ENCODE measurements at regions not wholly inside any gene's neighbourhood (a gene's known extent, or its start where the extent isn't known, plus 50 kb on each side); places are given as distances from the start of the nearest gene placed in this dataset.

DNA sequence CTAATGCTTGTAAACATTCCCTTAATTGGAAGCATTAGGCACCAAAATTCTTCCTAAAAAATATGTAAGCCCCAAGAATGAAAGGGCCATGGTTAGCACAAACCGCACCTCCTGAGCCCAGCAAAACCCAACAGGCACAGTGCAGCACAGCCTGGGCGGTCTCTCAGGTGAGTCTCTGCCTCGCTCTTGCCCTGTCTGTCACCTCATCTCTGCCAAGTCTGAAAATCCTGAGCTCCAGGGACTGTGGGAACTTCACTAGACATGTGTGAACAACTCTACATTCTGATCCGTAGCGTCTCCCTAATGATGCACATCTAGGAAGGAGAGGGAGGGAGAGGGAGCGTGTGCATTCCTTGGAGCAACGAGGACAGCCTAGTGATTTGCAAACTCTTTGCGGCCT is 88.8 kb upstream of the GJB6 start:
- TF ChIP-seq POLR2A (IDR thresholded peaks at IDR 0.05): no peak
- TF ChIP-seq CTCF (IDR thresholded peaks at IDR 0.05): no peak
- no peak for TF ChIP-seq POLR2AphosphoS5 (IDR thresholded peaks at IDR 0.05; ENCODE audit: insufficient read depth in 1 of 2, low read depth in 1 of 2)
- H3K9me3 ChIP-seq: no peaks in the 10 kb centered on the region
- intact Hi-C loops (cut with DNase I): no loop called here
- H3K4me1 ChIP-seq: no peaks in the 10 kb centered on the region
- H3K27ac ChIP-seq: no peak overlapping the region
- H3K36me3 ChIP-seq: no peaks in the 10 kb centered on the region
- peak in 1 of 2 donors; percentile 81 for DNase-seq (ENCODE audit: extremely low spot score in 2 of 2)
- H3K4me3 ChIP-seq: no peak overlapping the region
- H3K27me3 ChIP-seq: no peaks in the 10 kb centered on the region

DNA sequence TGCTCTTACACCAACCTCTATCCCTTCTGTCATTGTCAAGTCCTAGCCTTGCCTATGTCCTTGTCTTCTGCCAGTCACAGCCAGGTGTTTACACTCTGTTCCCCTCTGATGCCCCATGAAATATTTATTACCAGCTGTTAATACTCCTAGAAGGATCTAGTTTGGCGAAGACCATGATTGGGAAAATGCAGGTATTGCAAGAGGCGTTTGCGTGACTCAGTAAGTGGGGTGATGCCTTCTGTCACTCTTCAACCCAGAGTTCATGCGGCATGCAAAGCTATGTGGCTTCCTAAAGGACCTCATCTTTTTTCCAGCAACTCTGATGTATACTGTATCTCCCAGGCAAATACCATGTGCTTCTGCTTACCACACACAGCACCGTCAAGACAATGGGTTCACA is 81.8 kb upstream of the GJB6 start:
- H3K36me3 ChIP-seq: no peaks in the 10 kb centered on the region
- intact Hi-C loops (cut with DNase I): no loop called here
- H3K27me3 ChIP-seq: no peaks in the 10 kb centered on the region
- no peaks in the 10 kb centered on the region for H3K4me1 ChIP-seq
- DNase-seq (ENCODE audit: extremely low spot score in 2 of 2): peak in 1 of 2 donors; percentile 54
- H3K4me3 ChIP-seq: no peak overlapping the region
- TF ChIP-seq POLR2AphosphoS5 (IDR thresholded peaks at IDR 0.05; ENCODE audit: insufficient read depth in 1 of 2, low read depth in 1 of 2) (no peak), POLR2A (IDR thresholded peaks at IDR 0.05) (no peak), CTCF (IDR thresholded peaks at IDR 0.05) (no peak)
- no peaks in the 10 kb centered on the region for H3K9me3 ChIP-seq
- H3K27ac ChIP-seq: no peak overlapping the region

GRCh38 chr13:20312292-20312691 is 80.2 kb upstream of the GJB6 start:
- DNase-seq (ENCODE audit: extremely low spot score in 2 of 2): peak in 1 of 2 donors; percentile 70
- TF ChIP-seq CTCF (IDR thresholded peaks at IDR 0.05): no peak
- no peak for TF ChIP-seq POLR2AphosphoS5 (IDR thresholded peaks at IDR 0.05; ENCODE audit: insufficient read depth in 1 of 2, low read depth in 1 of 2)
- TF ChIP-seq POLR2A (IDR thresholded peaks at IDR 0.05): no peak
- Histone ChIP-seq H3K27ac (no peak overlapping the region), H3K36me3 (no peaks in the 10 kb centered on the region), H3K9me3 (no peaks in the 10 kb centered on the region), H3K27me3 (no peaks in the 10 kb centered on the region), H3K4me1 (no peaks in the 10 kb centered on the region), H3K4me3 (no peak overlapping the region)
- intact Hi-C loops (cut with DNase I): no loop called here

DNA sequence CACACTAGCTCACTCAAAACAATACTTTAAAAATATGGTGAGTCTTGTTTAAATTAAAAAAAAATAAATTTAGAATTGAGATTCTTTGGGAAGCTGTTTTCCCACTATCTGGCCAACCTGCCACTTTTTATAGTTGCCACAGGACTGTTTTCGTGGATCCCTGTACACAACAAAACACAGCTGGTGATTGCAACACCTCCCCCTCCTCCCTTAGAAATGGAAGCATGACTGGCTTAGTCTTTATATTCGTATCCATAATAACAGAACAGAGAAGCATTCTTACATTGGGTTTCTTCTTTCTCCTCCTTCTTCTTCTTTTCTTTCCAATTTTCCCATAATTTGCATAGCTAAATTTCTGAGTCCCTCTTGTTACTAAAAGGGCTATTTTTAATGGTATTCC is 79.5 kb upstream of the GJB6 start:
- Histone ChIP-seq H3K4me3 (no peak overlapping the region), H3K27me3 (no peaks in the 10 kb centered on the region), H3K9me3 (no peaks in the 10 kb centered on the region), H3K36me3 (no peaks in the 10 kb centered on the region), H3K27ac (no peak overlapping the region), H3K4me1 (no peaks in the 10 kb centered on the region)
- no peak for DNase-seq (ENCODE audit: extremely low spot score in 2 of 2)
- TF ChIP-seq CTCF (IDR thresholded peaks at IDR 0.05) (no peak), POLR2A (IDR thresholded peaks at IDR 0.05) (no peak), POLR2AphosphoS5 (IDR thresholded peaks at IDR 0.05; ENCODE audit: insufficient read depth in 1 of 2, low read depth in 1 of 2) (no peak)
- intact Hi-C loops (cut with DNase I): no loop called here

GRCh38 chr13:20311022-20311421 is 78.9 kb upstream of the GJB6 start:
- Histone ChIP-seq H3K36me3 (no peaks in the 10 kb centered on the region), H3K4me1 (no peaks in the 10 kb centered on the region), H3K4me3 (no peak overlapping the region), H3K27ac (no peak overlapping the region), H3K9me3 (no peaks in the 10 kb centered on the region), H3K27me3 (no peaks in the 10 kb centered on the region)
- intact Hi-C loops (cut with DNase I): no loop called here
- DNase-seq (ENCODE audit: extremely low spot score in 2 of 2): no peak
- TF ChIP-seq POLR2A (IDR thresholded peaks at IDR 0.05): no peak
- TF ChIP-seq POLR2AphosphoS5 (IDR thresholded peaks at IDR 0.05; ENCODE audit: insufficient read depth in 1 of 2, low read depth in 1 of 2): no peak
- no peak for TF ChIP-seq CTCF (IDR thresholded peaks at IDR 0.05)

All from vagina (tissue), 2 donors.